ENCODE measurements at regions not wholly inside any gene's neighbourhood (a gene's known extent, or its start where the extent isn't known, plus 50 kb on each side); places are given as distances from the start of the nearest gene placed in this dataset.
"Not testable (repeated sequence)": the region's sequence is repeated elsewhere in the genome, so short reads cannot be mapped to it uniquely, and the experiment has no call there.

DNA sequence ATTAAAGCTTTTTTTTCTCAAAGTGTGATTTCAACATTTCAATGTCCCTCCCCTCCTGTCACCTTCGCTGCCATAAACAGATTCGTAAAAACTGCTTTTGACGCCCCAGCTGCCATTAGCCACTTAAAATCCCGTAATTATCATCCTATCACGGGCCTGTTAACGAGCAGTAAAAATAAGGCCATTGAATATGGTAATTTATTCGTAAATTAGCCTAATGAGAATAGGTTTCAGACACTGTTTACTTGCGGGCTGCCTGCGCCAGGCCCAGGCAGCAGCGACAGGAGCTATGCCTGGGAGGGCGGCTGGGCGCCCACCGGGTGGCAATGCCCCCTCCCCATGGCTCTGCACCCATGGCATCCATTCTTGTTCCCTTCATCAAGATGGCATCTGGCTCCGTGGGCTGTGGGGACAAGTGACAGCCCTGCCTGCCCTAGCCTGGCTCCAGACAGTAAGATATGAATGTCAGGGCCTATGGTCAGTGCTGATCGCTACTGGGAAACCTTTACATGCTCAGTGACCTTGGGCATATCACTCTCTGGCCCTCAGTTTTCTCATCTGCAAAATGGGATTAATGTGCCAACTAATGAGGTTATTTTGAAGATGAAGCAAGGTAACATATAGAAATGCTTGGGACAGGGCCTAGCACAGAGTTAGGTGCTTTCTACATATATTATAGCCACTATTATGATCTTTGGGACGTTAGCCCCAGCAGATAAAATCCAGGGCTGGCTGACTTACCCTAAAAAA is 500.8 kb downstream of the MN1 start:
- no peak for DNase-seq

DNA sequence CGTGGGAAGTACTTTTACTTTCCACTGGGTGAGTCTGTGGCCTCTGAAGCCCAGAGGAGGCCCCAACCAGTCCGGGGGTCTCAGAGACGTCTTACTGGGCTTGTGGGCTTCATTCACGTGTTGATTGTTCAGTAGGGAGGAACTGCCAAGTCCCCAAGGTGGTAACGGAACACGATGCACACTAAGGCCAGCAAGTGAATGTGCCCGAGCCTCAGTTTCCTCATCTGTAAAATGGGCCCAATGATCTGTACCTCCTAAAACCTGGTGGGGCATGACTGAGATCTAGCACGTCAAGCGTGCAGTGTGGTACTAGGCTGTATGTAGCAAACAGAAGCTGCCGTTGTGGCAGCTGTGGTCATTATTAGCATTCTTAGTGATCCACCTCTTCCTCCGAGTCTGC is 499.1 kb downstream of the MN1 start:
- DNase-seq, result no peak

DNA sequence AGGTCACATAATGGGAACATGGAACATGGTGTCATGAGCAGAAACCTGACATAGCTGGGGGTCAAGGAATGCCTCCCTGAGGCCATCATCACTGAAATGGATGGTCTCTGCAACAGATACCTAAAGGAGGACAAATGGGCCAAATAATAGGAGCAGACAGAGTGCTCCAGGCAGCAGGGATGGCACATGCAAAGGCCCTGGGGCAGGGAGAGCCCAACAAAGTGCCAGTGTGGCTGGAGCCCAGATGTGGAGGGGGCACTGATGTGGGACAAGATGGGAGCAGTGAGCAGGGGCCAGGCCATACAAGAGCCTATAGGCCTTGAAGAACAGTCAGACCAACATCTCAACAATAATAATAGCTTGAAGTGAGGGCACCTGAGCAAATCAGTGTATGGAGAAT is 497.8 kb downstream of the MN1 start:
- no peak for DNase-seq

DNA sequence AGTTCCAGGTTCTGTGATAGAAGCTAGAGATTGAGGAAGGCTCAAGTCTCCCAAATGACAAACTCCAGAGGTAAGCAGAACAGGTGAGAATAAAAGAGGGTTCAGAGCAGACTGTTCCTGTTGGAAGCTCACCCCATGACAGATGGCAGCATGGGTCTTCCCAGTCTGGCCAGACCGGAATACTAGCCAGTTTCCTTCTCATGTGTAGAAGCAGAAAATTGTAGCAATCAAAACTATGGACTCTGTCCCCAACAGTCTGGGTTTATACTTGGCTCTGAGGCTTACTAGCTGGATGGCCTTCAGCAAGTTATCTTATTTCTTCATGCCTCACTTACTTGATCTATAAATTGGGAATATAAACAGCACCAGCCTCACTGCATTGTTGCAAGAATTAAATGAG is 494.8 kb downstream of the MN1 start:
- DNase-seq, result no peak

DNA sequence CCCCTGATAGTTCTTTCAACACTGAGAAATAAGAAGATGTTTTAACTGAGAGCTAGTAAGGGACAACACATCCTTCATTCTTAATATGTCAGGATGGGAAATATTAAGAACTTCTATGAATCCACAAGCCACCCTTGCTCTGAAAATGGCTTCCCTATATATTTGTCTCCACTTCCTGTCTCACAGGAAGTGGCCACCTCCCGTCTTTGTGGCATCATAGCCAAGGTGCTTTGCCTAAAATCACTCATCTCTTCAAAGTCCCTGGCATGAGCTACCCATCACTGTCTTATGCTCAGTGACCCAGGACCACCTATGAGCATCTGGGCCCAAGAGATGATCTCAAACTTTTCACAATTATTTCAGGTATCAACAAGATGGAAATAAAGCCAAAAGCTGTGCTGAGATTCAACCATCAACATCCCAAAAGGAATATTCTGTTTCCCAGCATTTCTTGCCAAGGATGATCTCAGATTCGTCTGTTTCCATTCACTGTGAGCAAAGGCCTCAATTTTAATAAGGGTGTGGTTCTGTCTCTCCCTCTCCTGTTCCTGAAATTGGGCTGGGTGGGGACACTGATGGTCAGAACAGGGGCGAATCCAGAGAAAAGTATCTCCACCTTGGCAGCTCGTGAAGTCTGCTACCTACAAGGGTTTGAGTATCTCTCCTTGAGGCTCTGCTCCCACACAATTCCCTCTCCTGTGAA is 493.9 kb downstream of the MN1 start:
- DNase-seq, result no peak

DNA sequence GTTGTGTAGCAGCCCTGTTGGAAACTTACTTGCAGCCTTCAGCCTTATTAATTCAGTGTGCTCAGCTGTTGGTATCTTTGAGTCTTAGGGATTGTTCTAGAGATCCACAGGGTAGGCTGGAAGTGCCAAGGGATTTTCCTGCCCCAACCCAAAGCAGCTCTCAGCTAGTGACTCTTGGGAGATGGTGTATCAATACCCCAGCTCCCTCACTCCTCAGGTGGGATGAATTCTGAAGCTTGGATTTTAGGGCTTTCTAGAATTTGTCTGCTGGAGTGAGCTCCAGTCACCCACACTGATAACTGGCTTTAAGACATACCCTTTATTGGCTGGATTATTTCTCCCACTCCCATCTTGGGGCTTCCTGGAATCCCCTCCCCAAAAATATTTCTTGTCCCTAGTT is 493.0 kb downstream of the MN1 start:
- no peak for DNase-seq

DNA sequence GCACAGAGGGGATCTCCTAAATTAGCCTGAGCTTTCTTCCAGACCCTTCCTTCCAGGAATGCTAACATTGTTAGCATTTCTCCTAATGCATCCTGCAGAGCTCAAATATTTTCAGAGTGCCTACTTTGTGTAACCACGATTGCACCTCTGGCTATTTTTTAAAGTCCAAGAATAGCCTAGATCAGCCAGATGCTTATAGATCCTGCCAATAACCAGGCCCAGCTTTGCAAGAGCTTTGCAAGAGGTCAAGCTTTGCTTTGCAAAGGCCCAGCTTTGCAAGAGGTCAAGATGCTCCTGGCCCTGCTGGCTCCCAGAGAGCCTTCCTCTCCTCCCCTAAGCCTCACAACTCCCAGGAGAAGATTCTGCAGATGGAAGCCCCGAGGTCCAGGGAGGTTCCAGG is 491.9 kb downstream of the MN1 start:
- no peak for DNase-seq

DNA sequence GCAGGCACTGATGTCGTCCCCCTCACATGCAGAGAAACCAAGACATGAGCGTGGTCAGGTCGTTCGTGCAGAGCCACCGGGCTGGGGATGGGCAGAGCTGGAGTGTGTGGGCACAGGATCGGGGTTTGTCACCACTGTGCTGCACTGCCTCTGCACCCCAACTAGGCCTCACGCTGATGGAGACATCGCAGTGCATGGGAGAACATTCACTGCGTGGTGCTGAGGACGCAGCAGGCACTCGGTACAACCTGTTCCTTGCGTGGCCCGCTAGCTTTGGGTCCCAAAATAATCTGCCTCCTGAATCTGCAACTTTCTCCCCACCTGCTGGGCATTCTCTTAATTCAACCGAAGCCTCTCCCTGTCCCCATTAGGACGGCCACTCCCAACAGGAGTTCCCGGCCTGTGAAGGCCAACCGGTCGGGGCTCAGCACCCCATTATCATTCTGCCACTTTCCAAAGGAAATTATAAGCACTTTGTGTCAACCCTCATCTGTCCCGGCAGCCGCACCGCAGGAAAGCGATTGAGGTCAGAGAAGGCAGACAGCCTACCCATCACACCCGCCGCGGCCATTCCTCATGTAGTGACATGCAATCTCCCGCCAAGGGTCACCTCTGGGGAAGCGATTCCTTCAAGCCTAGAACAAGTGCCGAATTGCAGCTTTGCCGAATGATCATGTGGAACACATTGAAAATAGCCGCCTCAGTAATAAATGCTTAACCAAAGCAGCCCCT is 490.4 kb downstream of the MN1 start:
- DNase-seq, result no peak

DNA sequence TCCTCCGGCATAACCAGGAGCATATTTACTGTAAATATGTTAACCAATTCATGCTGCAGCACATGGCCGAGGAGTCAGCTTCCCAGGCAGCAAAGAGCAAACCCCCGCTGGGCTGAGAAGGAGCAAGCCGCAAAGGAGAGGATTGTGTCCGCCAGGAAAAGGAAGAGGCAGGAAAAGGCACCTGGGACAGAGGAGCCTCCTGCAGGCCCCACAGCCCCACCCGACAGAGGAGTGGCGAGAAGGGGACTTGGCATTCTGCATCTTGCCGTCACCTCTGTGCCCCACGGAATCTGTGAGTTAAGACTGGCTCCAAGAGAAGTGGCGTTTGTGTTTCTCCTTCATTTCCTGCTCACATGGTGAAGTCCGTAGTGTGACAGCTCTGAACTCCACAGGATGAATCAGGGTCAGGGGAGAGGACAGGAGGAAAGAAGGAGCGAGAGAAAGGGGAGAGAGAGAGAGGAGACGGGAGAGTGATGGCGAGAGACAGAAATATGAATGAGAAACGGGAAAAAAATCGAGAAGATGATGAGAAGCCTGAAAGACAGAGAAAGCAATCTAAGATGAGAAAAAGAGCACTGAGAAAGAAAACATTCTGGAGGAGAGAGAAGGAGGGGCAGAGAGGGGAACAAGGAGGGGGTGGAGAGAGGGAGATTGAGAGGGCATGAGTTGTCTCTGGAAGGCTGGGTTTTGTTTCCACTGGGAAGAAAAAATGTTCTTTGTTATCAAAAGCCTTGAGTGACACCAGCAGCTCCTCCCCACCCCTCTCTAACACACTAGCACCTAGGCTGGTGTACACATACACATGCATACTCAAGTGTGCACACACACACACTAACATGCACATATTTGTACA is 489.6 kb downstream of the MN1 start:
- no peak for DNase-seq

DNA sequence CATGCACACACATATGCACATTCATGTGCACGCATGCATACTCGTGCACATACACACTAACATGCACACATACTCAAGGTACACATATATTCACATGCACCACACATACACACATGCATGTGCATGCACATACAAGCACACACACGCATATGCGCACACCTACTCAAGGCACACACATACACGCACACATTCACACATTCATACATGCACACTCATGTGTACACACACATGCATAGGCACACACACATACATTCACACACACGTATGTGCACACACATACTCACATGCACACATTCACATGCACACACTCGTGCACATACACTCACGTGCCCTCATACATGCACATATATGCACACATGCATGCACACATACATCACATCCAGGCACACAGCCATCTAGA is 489.0 kb downstream of the MN1 start:
- no peak for DNase-seq

DNA sequence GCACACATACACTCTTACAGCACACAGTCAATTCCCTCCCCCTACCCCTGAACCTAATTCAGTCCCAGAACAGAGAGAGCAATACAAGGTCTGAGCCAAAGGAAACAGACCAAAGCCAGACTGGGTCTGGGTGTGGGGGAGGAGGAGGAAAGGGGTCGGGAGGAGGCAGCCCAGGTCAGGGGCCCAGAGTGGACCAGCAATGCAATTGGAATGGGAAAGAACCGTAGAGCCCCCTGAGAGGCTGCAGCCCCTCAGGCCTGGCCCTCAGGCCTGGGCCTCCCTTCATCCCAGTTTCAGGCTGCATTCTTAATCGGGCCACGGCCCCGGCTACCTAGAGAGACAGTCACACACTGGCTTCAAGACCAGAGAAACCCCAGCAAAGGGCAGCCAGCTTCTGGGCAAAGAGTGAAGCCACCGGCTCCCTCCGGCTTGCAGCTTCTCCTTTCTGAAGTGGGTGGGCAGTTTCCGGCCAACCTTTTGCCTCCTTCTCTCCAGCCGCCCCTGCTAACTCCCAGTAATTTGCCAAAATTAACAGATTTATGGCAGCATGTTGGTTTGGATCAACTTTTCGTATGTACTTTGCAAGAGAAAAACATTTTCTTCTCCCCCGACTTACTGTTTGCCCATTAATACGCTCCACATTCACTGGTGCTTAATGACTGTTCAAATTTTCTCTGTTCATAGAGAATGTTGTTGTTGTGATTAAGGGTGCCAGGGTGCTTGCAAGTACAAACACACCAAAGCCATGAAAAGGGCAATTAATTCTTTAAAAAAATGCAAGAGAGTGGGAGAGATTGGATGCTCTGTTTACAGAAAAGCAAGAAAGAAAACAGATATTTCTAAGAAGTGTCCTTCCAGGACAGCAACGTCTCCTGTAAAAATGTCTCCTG is 488.3 kb downstream of the MN1 start:
- no peak for DNase-seq

DNA sequence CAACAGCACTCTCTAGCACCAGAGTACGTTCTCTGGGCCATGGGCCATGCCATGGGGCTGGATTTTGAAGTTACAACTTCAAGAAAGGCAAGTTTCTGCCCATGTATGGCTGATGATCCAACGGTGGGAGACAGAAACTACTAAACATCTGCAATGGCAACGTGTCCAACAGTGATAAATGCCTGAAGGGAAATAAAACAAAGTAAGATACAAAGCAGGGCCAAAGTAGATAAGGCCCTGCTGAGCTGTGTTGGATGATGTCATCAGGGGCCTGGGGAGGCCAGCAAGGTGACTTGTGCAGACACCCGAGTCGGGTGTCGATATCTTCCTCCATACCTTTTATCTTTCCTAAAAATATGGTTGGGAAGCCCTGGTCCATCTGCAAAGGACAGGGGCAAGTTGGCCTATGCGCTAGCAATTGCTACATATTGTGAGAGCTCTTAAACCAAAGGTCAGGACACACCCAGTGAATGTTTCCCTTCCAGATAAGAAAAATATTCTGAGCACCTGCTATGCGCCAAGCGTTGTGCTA is 487.2 kb downstream of the MN1 start:
- no peak for DNase-seq

DNA sequence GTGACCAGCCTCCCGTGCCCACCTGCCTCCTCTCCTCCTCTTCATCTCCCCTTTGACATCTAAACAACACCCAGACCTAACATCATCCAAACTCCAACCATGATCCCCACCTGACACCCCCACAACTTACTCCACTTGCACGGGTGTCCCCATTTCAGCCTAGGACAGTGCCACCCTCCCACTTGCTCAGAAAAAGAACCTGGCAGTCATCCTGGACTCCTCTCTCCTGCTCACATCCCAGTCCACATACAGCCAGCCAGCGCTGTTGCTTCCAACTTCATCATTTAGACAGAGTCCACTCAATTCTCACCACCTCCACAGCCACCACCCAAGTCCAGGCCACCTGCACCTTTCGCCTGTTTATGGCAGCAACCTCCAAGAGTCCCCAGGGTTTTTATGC is 485.7 kb downstream of the MN1 start:
- no peak for DNase-seq

DNA sequence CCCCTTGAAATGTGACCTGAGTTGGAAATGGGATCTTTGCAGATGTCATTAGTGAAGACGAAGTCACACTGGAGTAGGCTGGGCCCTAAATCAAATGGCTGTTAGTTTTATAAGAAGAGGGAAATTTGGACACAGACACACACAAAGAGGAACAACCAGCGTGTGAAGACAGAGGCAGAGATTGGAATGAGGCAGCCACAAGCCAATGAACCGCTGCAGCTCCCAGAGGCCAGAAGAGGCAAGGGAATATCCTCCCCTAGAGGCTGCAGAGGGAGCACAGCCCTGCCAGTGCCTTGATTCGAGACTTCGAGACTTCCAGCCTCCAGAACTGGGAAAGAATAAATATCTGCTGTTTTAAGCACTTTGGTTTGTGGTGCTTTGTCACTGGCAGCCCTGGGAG is 484.5 kb downstream of the MN1 start:
- DNase-seq, result no peak

DNA sequence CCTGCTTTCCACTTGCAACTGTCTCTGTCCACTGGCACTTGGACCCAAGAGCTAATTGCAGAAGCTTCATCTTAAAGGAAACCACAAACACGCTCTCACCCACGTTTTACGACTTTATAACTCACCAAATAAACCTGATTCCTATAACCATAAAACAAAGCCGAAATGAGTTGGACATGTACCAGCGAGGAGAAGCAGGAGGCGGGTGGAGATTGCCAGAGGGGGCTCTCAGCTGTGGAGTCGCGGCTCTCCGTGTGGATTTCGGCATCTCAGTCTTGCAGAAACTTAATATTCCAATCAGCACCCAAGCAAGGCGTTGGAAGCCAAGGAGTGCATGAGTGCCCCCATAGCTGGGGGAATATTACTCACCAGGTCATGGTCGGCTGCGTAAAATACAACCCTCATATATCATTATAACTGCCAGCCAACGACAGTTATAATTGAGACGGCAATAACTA is 483.6 kb downstream of the MN1 start:
- no peak for DNase-seq

DNA sequence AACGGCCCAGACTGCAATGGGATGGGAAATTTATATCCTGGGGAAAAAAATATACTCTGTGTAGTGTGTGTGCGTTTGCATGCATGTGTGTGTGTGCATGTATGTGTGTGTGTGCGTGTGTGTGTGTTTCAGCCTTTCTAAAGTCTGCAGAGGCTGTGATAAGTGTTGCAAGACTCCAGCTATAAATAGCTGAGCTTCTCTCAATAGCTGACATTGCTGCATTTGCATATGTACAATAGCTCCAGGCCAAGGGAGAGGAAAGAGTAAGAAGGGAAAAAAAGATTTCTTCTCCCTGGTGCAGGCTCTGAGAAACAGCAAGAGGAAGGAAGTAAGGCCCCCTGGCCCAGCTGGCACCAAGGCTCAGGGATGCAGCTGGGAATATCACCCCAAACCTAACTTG is 483.0 kb downstream of the MN1 start:
- DNase-seq, result no peak

DNA sequence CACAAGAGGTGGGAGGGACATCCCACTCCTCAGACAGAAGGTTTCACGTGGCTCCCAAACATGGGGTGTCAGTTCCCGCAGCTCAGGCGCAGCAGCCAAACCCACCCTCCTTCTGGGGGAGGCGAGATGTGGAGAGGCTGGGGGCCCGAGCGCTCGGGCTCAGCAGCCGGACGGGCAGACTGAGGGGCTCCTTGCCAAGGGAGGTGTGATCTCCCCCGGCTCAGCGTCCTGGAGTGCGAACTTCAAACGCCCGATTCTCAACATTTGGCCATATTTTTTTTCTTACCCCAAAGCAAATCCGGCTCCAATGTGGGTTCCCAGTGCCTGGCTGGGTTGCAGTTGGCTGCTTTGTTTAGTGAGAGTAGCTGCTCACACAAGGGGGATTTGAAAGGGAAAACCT is 477.9 kb downstream of the MN1 start:
- DNase-seq, result no peak

DNA sequence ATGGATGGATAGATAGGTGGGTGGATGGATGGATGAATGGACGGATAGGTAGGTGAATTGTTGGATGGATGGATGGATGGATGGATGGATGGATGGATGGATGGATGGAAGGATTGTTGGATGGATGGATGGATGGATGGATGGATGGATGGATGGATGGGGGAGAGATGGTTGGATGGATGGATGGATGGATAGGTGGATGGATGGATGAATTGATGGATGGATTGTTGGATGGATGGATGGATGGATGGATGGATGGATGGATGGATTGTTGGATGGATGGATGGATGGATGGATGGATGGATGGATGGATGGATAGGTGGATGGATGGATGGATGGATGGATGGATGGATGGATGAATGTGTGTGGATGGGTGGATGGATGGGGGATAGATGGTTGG is 476.6 kb downstream of the MN1 start:
- not testable (repeated sequence) for DNase-seq

DNA sequence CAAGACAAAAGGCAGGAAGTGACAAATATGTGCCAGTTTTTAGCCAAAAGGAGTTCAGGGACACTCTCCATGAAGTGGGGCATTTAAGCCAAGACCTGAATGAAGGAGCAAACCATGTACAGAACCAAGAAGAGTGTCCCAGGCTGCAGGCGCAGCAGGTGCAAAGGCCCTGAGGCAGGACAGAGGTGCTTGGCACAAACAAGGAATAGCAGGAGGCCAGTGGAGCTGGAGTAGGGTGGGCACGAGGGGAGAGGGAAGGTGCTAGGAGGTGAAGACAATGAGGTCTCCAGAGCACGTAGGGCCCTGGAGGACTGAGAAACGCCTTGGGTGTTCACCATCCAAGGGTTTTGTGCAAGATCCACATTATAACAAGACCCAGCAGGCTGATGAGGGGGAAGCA is 474.1 kb downstream of the MN1 start:
- DNase-seq, result no peak

DNA sequence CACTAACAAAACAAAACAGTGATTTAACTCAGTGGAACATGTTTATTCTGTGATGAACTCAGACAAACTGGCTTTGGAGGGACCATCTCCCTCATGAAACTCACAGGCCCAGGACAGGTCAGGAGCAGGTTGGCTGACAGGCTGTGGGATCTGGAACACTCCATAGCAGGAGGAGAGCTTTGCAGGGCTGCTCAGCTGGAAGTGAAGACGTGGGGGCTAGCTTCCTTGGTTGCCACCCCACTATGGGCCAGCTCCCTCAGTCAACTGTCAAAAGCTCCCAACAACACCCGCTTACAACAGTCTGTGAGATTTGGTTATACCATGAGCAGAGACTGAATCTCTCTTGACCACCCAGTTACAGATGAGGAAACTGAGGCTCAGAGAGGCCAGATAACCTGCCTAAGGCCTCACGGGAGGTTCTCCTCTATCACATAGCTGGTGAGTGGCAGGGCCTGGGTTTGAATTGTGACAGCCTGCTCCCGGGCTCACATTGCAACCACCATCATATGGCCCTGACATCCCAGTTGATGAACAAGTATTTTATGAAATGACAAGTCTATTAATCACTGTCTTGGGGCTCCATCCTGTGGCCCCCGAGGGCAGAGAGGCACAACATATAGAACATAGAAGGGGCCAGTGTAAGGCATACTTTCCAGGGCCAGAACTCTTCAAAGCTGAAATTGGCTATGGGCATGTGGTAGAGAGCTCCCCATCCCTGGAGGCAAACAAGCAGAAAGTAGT is 473.4 kb downstream of the MN1 start:
- DNase-seq, result no peak
